ENCODE measurements at regions not wholly inside any gene's neighbourhood (a gene's known extent, or its start where the extent isn't known, plus 50 kb on each side); places are given as distances from the start of the nearest gene placed in this dataset.

GRCh38 chr4:153107246-153107645 lies 97.0 kb upstream of the TRIM2 start:
- DNase-seq, result no peak

- DNase-seq, result no peak
These were observed 94.9 kb upstream of the TRIM2 start for GRCh38 chr4:153109296-153109849.

GRCh38 chr4:153110739-153111138 lies 93.5 kb upstream of the TRIM2 start:
- DNase-seq, result no peak

GRCh38 chr4:153111426-153112040 lies 92.7 kb upstream of the TRIM2 start:
- DNase-seq, result no peak

- peak in 1 of 2 donors; percentile 25 for DNase-seq
These were observed 92.2 kb upstream of the TRIM2 start for GRCh38 chr4:153112041-153112441.

GRCh38 chr4:153113061-153113837 lies 91.0 kb upstream of the TRIM2 start:
- DNase-seq, result no peak

- no peak for DNase-seq
These were observed 90.5 kb upstream of the TRIM2 start for GRCh38 chr4:153113838-153114105.

GRCh38 chr4:153114771-153115321 lies 89.4 kb upstream of the TRIM2 start:
- peak; percentile 58 for DNase-seq

GRCh38 chr4:153115322-153116290 lies 88.6 kb upstream of the TRIM2 start:
- DNase-seq, result peak; percentile 67 to 79

- peak in 1 of 2 donors; percentile 14 for DNase-seq
These were observed 88.0 kb upstream of the TRIM2 start for GRCh38 chr4:153116291-153116680.

GRCh38 chr4:153116801-153117200 lies 87.4 kb upstream of the TRIM2 start:
- DNase-seq, result no peak

- DNase-seq, result no peak
These were observed 86.7 kb upstream of the TRIM2 start for GRCh38 chr4:153117554-153117953.

- DNase-seq, result no peak
These were observed 84.6 kb upstream of the TRIM2 start for GRCh38 chr4:153119626-153120025.

- no peak for DNase-seq
These were observed 84.0 kb upstream of the TRIM2 start for GRCh38 chr4:153120235-153120634.

GRCh38 chr4:153122855-153123254 lies 81.4 kb upstream of the TRIM2 start:
- DNase-seq, result no peak

- no peak for DNase-seq
These were observed 78.1 kb upstream of the TRIM2 start for GRCh38 chr4:153126137-153126536.

GRCh38 chr4:153127760-153128494 lies 76.3 kb upstream of the TRIM2 start:
- DNase-seq, result peak; percentile 79 to 83

- no peak for DNase-seq
These were observed 72.6 kb upstream of the TRIM2 start for GRCh38 chr4:153131596-153131995.

- no peak for DNase-seq
These were observed 67.1 kb upstream of the TRIM2 start for GRCh38 chr4:153137159-153137558.

- no peak for DNase-seq
These were observed 66.3 kb upstream of the TRIM2 start for GRCh38 chr4:153137677-153138630.

- peak in 1 of 2 donors; percentile 32 for DNase-seq
These were observed 65.5 kb upstream of the TRIM2 start for GRCh38 chr4:153138736-153139135.

All from CD4-positive, alpha-beta T cell treated with Interleukin-1 beta for 1 hour (primary cell).